GM21423 (cell line): ENCODE measurements at regions not wholly inside any gene's neighbourhood (a gene's known extent, or its start where the extent isn't known, plus 50 kb on each side); places are given as distances from the start of the nearest gene placed in this dataset.

ENCODE experiments used
- ATAC-seq: cut with Tn5 transposase; IDR thresholded peaks from one replicate; pipeline ENCODE4 v1.9.1; 2021; ENCODE audit warnings: mild to moderate bottlenecking, moderate library complexity; ENCODE audit not compliant: unreplicated experiment

DNA sequence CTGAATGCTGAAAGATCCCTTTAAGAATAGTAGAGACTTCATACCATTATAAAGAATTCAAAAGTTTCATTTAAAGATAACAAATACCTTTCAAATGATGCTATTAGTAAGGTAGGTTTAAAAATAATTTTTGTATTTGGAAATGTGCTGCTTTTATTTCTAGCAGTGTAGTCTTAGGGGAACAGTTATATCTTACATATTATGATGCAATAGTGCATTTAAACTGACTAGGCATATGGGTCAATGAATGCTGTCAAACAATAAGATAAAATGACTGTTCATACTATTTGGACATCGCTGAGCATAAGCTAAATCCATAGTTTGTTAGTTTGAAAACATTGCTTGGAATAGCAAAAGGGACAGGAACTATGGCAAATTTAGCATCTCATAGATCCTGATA, 354.8 kb upstream of the SEMA3A start:
- ATAC-seq = no peak

DNA sequence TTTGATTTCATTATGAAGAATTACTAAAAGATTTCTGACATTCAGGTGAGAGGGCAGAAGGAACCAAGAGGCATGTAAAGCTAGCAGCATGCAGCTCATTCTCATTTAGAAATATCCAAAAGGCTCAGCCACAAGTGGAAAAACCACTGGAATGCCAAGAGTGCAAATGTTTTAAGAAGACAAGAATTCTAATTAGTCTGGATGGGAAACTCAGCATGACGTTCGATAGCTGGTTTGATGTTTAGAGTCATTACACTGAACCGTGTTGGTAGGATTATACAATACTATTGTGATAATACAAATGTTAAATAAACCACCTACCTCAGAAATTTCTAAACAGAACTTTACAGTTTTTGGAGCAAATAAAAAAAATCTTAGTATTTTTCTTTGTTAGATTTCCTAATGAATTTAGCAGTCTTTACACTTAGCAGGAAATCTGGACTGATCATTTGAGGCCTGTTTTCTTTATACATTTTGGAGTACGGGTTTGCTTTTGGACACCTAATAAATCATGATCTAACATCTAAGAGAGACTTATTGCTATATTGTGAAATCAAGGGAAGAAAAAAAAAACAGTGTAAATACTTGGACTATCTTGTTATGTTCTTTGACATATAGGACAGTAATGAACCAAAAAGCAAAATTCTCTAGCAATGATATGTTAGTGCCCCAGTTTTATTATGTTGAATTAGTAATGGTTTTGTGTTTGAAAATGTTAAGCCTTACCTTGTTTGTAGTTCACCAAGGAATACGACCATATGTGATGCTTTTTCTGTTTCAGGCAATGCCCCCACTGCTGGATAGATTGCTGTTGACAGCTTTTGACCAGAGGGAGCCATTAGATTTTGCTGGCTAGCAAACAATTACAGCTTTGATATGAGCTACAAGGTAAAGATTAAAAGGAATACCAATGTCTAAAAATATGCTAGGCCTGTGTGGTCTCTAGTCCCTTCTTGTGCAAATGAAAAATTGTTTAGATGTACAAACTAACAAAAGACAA, 354.1 kb upstream of the SEMA3A start:
- ATAC-seq = no peak

DNA sequence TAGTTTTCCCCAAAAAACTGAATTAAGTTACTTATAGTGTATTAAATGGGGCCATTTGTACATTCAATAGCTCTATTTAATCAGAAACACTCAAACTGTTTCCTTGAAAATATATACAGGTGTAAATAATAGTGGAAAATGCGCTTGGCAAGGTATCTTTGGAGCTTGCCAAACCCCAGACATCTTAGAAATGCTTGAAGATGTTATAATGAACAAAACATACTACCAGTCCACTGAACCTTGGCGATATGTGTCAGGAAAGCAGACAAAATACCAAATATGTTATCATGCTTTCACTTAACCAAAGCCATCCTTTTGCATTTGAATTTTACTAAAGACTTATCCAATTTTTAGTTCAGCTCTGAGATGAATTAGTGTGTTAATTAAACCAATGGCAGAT, 352.7 kb upstream of the SEMA3A start:
- ATAC-seq = no peak

DNA sequence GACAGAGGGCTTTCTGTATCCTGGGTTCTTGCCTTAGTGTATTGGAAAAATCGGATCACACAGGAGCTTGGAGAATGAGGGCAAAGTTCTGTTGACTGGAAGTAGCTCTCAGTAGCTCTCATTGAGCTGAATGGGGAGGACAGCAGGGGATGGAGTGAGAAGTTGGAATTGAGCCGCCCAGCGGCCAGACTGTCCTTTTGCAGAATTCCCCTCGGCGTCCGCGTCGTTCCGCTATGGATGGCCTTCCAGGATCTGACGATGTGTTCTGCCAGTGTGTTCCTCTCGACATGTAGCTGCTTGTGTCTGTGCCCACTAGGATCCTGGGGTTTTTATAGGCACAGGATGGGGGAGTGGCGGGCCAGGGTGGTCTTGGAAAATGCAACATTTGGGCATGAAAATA, 351.8 kb upstream of the SEMA3A start:
- ATAC-seq = no peak

DNA sequence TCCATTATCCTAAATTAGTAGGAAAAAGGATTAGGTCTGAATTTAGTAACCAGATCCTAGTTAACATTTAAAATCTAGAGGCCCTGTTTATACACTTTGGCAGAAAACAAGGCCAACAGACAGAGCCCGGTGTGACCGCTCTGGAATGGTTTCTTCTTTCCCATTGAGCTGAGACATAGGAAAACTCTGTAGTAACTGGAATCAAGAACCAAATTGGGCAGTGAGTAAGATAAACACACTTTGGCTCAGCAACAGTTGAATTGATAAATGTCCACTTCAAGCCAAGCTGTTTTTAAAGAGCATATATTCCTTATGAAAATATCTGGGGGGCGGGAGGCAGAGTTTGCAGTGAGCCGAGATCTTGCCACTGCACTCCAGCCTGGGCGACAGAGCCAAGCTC, 343.7 kb upstream of the SEMA3A start:
- ATAC-seq = no peak

DNA sequence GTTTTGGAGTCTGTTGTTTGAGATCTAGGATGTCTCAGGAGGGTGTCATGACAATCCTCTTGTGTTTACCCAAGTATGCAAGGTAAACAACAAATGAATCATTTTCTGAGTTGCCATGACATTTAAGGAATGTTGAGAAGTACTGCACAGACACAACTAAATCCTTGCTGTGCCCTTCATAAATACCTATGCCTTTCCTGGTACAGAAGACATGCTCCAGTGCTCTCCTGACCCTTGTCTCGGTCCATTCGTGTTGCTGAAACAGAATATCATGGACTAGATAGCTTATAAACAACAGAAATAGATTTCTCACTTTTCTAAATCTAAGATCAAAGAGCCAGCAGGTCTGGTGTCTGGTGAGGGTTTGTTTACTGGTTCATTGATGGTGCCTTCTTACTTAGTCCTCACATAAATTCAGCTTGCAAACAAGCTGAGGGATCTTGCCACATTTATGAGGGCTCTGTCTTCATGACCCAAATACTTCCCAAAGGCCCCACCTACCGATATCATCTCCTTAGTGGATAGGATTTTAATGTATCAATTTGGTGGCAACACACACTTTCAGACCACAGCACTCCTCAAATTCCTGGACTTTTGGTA, 341.8 kb upstream of the SEMA3A start:
- ATAC-seq = no peak

DNA sequence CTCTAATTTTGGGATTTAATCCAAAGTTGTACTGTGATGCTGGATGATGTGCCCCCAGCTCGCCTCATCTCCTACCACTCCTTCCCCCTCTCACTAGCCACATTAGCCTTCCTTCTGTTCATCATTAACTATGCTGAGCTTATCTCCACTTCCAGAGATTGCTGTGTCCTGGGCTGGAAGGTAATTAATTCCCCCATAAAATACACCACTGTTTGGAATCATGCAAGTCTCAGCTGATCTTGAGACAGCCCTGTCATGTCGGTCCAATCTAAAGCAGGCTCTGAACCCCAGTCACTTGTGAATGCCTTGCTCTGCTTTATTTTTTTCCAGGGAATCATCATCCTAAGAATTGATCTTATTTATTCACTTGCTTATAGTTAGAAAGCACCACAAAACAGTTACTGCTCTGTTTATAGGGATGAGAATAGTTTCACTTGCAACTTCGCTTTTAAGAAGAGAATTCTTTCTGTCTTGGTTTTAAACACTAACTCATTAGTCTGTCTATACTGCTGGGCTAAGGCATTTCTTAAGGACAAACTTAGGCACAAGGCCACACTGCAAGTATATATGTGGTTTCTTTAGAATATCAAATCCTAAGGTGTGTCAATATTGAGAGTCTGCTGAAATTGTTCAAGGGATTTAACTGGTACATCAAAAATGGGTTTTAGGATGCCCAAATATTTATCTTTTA, 341.1 kb upstream of the SEMA3A start:
- no peak for ATAC-seq

DNA sequence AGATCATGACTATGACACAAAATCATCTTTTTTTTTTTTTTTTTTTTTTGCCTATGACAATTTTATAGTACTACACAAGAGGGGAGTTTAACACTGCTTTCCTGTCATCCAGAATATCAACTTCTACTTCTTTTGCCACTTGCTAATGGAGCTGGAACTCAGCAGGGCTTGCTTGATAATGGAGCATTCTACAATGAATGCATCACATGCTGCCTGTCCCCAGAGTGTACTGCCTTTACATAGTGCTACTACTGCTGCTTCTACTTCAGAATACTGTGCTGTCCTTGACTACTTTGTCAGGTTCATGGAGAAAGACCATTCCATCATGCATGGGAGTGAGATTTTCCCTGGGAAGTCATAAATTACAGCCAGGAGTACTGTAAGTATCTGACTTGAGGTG, 338.6 kb upstream of the SEMA3A start:
- ATAC-seq = no peak

DNA sequence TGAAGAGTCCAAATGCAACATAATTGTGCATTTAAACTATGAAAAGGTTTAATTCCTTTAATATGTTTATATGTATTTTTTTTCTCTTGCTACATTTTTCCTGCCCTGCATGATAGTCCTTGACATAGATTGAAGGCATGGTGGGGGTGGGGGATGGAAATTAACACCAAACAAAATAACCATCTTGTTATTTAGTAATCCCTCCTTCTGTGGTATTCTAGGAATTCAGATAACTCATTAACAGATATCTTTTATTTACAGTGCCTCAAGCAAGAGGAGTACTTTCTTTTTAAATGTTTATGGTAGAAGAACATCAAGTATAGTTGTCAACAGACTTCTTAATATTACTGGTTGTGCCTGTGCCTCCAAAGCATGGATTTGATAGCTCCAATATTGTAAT, 337.6 kb upstream of the SEMA3A start:
- no peak for ATAC-seq

DNA sequence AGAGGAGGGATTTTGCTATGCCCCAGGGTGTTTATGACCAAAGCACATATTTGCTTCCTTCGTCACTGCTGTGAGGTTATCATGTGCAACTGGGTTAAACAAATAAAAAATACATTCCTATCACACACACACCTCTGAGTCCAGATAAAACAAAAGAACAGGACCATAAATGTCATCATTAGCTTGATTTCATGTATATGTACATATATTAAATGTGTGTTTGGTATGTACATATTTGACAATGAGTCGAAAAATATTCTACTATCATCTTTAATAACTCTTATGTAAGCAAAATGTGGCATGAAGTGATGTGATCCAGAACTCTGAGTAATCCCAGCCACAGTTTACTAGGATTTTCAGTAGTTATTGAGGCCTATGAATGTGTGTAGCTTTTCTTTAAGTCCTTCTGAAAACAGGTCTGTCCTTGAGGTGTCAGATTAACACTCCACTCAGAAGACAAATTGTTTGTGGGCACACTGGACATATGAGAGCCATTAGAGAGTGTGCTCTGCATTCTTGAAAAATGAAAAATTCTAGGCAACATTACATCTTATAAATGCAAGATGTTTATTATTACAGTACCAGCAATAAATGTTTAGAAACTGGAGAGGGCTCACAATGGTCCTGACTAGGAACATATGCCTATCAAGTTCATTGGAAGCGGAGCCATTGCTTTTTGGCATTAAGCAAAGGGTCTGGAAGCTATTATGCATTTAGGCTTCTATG, 335.1 kb upstream of the SEMA3A start:
- no peak for ATAC-seq

DNA sequence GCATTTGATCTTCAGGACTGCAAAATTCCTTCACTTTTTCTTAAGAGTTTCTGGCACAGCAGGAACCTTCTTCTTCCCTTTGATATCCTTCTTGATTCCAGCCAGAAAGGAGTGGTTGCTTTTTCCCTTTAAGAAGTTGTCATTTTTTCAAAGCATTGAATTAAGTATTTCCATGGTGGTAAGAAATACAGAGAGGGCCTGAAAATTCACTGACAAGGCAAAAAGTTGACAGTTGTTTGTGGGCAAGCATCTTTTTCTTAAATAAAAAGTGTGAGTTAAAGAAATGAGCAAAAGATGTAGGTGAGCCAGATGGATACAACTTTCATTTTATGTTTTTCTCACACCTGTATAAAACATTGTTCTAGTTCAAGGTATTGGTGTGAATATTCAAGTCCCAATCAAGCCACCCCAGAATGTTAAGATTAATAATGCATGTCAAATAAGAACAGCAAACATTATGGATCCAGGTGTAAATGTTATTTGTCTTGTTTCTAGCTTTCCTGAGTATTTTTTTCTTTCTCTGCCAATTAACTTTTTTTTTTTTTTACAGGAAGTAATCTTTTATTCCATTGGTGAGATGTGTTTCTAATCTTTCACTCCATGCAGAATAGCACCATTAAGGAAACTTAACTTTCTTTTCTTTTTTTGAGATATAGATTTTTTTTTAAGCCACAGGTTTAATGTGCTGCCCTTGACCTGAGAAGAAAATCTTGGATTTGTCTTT, 334.3 kb upstream of the SEMA3A start:
- ATAC-seq = no peak

DNA sequence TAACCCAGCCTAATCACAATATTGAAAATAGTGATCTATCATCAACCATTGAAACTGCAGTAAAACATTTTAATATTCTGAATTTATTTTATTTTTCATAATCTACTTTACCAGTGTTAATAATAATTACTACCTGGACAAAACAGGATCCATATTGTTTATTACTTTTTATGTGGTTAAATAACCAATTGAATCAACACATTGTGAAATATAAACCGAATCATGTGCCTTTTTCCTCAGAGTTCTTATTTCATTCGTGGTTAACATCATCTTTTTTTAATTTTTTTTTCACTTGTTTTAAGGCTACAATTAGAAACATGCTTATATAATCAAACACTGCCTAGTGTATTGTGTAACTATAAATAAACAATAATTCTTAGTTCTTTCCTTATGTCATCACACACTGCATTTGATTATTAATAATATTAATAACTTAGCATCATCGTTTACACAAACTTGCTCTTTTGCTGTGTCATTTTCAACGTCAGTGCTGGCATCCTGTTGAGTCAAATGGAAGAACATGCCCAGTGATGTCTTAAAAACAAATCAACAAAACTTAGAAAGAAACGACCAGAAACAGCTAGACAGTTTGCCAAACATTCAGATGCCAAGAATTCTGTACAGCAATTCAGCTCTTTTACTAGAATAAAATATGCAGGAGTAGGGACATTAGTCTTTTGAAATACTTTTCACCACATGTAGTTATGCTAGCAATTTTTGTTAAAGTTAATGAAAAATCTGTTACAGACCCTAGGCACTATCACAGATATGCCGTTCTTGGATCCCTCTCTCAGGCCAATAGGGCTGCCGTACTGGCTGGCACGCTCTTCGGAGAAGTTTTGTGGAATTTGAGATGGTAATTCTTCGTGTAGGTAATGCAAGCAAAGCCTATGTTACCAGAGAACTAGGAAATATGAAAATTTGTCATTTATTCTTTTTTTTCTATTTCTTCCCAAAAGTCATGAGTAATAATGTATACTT, 330.4 kb upstream of the SEMA3A start:
- no peak for ATAC-seq

DNA sequence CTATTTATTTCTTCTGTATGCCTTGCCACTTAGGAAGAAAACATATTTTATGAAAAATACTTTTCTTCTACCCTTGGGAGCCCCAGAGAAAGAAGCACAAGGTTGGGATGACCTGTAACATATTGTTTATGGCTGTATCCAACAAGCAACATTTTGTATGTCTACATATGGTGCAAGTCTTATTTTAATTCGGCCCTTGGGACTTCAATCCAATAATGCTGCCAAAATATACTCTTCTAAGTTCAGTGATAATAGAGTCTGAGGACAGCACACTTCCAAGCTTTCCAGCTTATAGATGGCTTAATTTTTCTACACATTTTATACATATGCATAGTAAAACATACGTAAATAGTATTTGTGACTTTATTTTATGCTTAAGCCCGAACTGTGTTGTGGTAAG, 318.5 kb upstream of the SEMA3A start:
- no peak for ATAC-seq

DNA sequence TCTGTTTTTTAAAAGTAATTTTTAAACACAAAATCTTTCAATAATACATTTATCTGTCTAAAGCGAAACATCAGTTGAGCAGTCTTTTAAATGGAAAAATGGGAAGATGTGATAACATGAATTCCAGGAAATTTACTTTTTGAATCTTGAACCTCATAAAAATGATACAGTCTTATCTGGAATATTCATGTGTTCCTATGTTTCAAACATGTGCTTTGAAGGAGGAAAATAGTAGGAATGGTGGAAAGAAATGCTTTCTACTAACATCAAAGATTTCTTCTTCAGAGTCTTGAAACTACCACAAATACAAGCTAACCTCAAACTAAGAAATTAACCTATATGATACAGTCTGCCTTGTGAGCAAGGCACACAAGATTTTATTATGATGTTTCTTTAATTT, 317.5 kb upstream of the SEMA3A start:
- ATAC-seq = no peak

DNA sequence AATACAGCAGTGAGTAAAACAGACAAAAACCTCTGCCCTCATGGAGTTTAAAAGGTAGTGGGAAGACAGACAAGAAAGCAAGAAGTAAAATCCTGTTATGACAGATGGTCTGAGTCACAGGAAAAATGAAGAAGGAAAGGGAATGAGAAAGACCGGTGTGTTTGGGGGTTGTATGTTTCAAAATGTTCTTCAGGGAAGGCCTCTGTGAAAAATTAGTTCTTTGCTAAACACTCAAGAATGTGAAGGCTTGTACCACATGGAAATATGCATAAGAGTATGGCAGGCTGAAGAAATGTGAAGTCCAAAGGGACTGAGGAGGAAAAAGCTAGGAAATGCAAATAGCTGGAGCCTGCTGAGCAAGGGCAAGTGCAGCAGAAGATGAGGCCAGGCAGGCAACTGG, 315.9 kb upstream of the SEMA3A start:
- ATAC-seq = no peak

DNA sequence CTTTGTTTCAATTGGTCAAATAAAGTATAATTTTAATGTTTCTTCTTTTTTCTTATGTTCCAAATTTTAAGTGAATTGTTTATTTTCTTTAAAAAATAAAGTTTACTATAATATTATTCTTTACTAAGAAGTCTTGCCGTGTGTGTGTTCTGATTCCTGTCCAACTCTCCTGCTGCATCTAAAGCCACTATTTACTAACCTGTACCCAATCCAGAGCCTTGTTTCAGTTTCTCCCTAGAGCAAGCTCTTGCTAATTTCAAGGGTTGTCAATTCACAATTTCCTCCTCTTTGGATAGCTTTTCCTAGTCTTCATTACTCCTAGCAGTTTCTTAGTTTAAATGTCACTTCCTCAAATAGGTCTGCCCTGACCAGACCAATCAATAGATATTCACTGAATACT, 314.9 kb upstream of the SEMA3A start:
- no peak for ATAC-seq

DNA sequence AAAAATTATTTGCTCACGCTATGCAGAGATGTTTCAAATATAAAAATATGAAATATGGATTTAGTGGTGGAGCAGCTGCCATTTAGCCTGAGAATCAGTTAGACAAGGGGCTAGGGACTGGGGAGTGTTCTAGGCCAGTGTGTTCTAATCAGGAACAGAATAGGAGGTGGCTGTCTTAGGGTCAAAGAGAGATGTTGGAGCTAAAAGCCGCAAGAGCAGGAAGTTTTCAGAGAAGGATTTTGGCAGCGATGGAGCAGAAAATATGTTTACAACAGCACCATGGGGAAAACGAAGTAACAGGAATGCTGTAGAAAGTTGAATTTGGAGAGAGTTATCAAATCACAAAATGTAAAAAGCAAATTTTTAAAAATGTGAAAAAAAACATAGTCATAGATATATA, 314.0 kb upstream of the SEMA3A start:
- ATAC-seq = no peak

DNA sequence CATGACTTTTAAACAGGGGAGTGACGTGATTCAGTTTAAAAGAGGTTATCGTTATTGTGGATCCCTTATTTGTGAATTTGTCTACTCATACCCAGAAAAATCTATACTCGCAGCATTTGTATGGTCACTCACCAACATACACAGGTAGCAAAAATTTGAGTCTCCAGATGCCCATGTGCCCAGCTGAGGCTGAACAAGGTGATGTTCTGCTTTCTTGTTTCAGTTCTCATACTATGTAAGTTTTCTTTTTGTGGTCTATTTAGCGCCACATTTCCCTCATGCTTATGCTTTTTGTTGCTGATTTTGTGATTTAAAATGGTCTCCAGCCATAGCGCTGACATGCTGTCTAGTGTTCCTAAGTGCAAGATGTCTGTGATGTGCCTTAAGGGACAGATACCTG, 312.9 kb upstream of the SEMA3A start:
- ATAC-seq = no peak

DNA sequence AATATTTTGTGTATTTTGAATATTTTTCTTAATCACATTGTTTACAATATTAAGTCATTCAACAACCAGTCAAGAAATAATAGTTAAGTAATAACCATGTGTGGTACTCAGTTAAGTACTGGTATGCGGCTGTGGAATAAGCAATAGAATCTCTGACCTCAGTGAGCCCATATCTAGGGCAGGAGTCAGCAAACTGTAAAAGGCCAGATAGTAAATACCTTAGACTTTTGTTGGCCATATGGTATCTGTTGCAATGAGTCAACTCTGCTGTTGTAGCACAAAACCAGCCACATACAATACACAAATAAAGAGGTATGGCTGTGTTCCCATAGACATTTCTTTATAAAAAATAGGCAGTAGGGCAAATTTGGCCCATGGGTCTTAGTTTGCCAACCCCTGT, 311.6 kb upstream of the SEMA3A start:
- ATAC-seq = no peak
